ENCODE measurements at regions not wholly inside any gene's neighbourhood (a gene's known extent, or its start where the extent isn't known, plus 50 kb on each side); places are given as distances from the start of the nearest gene placed in this dataset.

- TF ChIP-seq CTCF (IDR thresholded peaks at IDR 0.05; ENCODE audit: borderline replicate concordance, insufficient read depth, low read depth, low read length) = no peak
- H3K4me3 ChIP-seq (ENCODE audit: low read depth, low read length) = no peak overlapping the region
These were observed 372.4 kb downstream of the CCSER2 start for GRCh38 chr10:84700668-84701369.

- no peak for TF ChIP-seq CTCF (IDR thresholded peaks at IDR 0.05; ENCODE audit: borderline replicate concordance, insufficient read depth, low read depth, low read length)
- H3K4me3 ChIP-seq (ENCODE audit: low read depth, low read length) = no peak overlapping the region
These were observed 373.0 kb downstream of the CCSER2 start for GRCh38 chr10:84701370-84701720.

GRCh38 chr10:84704101-84704500 lies 375.7 kb downstream of the CCSER2 start:
- no peak for TF ChIP-seq CTCF (IDR thresholded peaks at IDR 0.05; ENCODE audit: borderline replicate concordance, insufficient read depth, low read depth, low read length)
- no peak overlapping the region for H3K4me3 ChIP-seq (ENCODE audit: low read depth, low read length)

GRCh38 chr10:84706431-84706830 lies 378.0 kb downstream of the CCSER2 start:
- no peak for TF ChIP-seq CTCF (IDR thresholded peaks at IDR 0.05; ENCODE audit: borderline replicate concordance, insufficient read depth, low read depth, low read length)
- H3K4me3 ChIP-seq (ENCODE audit: low read depth, low read length) = no peak overlapping the region

GRCh38 chr10:84706875-84707274 lies 378.5 kb downstream of the CCSER2 start:
- no peak overlapping the region for H3K4me3 ChIP-seq (ENCODE audit: low read depth, low read length)
- TF ChIP-seq CTCF (IDR thresholded peaks at IDR 0.05; ENCODE audit: borderline replicate concordance, insufficient read depth, low read depth, low read length) = no peak

- no peak overlapping the region for H3K4me3 ChIP-seq (ENCODE audit: low read depth, low read length)
- peak; percentile 81 for TF ChIP-seq CTCF (IDR thresholded peaks at IDR 0.05; ENCODE audit: borderline replicate concordance, insufficient read depth, low read depth, low read length)
These were observed 387.5 kb downstream of the CCSER2 start for GRCh38 chr10:84715911-84716310.

GRCh38 chr10:84718877-84719616 lies 390.7 kb downstream of the CCSER2 start:
- TF ChIP-seq CTCF (IDR thresholded peaks at IDR 0.05; ENCODE audit: borderline replicate concordance, insufficient read depth, low read depth, low read length) = no peak
- no peak overlapping the region for H3K4me3 ChIP-seq (ENCODE audit: low read depth, low read length)
